Neural progenitor cell (in vitro differentiated cells): ENCODE measurements at regions not wholly inside any gene's neighbourhood (a gene's known extent, or its start where the extent isn't known, plus 50 kb on each side); places are given as distances from the start of the nearest gene placed in this dataset.

ENCODE experiments used
- EZH2 ChIP-seq: fragments of 200-600 bp; sonication (generic); IDR thresholded peaks from 2 replicates; pipeline ENCODE4 v1.6.1; 2017; ENCODE audit warnings: antibody characterized with exemption, mild to moderate bottlenecking, moderate library complexity
- EZH2phosphoT487 ChIP-seq: fragments of 200-600 bp; sonication (generic); IDR thresholded peaks from 2 replicates; pipeline ENCODE4 v1.6.1; 2017; ENCODE audit warnings: antibody characterized with exemption
- TF ChIP-seq, protein P1 (sequence below): fragments of 200-600 bp; sonication (generic); IDR thresholded peaks from 2 replicates; pipeline ENCODE4 v1.5.1; 2017; ENCODE audit warnings: antibody characterized with exemption, mild to moderate bottlenecking

DNA sequence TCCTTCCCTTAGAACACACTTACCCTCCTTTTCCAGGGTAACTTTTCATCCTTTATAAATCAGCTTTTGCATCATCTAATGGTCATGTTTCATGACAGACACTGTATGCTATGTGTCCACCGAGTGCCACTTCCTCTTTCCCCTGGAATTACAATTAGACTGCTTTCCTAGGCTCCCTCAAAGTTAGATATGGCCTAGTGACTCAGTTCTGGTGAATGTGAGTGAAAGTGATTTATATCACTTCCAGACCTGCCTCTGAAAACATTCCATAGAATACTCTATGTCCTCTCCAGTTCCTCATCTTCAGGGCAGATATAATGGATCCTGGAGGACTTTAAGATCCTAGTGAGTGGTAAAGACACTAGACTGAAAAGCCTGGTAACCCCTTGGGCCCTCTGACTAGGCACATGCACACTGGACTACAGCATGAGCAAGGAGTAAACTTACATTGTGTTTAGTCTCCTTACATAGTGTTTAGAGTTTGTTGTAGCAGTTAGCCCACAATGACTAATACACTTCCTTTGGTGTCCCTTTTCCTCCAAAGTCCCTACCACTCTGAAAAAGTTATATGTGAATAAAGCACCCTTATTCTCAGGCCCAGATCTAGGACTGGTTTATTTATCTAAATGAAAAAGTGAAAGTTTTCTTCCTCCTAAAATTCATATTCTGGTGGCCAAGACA is 59.3 kb downstream of the GPR88 start:
- TF ChIP-seq, protein P1, sequence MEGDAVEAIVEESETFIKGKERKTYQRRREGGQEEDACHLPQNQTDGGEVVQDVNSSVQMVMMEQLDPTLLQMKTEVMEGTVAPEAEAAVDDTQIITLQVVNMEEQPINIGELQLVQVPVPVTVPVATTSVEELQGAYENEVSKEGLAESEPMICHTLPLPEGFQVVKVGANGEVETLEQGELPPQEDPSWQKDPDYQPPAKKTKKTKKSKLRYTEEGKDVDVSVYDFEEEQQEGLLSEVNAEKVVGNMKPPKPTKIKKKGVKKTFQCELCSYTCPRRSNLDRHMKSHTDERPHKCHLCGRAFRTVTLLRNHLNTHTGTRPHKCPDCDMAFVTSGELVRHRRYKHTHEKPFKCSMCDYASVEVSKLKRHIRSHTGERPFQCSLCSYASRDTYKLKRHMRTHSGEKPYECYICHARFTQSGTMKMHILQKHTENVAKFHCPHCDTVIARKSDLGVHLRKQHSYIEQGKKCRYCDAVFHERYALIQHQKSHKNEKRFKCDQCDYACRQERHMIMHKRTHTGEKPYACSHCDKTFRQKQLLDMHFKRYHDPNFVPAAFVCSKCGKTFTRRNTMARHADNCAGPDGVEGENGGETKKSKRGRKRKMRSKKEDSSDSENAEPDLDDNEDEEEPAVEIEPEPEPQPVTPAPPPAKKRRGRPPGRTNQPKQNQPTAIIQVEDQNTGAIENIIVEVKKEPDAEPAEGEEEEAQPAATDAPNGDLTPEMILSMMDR = no peak
- TF ChIP-seq EZH2 (no peak), EZH2phosphoT487 (no peak)
